ENCODE measurements at regions not wholly inside any gene's neighbourhood (a gene's known extent, or its start where the extent isn't known, plus 50 kb on each side); places are given as distances from the start of the nearest gene placed in this dataset.

DNA sequence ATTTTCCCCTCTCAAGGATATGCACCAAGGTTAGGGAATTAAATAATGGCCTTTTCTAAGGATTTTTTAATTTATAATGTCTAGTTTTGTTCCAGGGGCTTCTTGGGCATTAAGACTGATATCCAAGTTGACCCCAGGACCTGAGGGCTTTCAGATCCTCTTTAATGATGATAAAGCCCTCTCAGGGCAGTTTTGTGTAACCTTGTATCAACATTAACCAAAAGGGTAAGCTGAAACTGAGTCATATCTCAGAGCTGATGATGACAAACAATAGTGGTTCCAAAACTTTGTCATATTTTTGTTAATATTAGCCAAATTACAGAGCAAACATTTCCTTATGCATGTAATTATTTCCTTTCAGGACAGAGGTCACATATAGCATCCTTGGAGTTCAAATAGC lies 309.4 kb upstream of the MAN1A1 start (continued):
- TF ChIP-seq FOSL1 (IDR thresholded peaks at IDR 0.05; ENCODE audit: insufficient read depth, low read depth, low read length) (no peak), RAD21 (IDR thresholded peaks at IDR 0.05 in 1 of 2, conservative IDR thresholded peaks at IDR 0.05 in 1 of 2; ENCODE audit: low read depth in 2 of 2, low read length in 2 of 2) (no peak), ASH2L (IDR thresholded peaks at IDR 0.05; ENCODE audit: low read length) (no peak), BRCA1 (IDR thresholded peaks at IDR 0.05; ENCODE audit: low read depth, low read length) (no peak), RFX5 (IDR thresholded peaks at IDR 0.05; ENCODE audit: borderline replicate concordance, low read depth, low read length) (no peak), TAF7 (optimal IDR thresholded peaks at IDR 0.05; ENCODE audit: borderline replicate concordance, low read depth, low read length) (no peak)
- TF ChIP-seq, protein P1, sequence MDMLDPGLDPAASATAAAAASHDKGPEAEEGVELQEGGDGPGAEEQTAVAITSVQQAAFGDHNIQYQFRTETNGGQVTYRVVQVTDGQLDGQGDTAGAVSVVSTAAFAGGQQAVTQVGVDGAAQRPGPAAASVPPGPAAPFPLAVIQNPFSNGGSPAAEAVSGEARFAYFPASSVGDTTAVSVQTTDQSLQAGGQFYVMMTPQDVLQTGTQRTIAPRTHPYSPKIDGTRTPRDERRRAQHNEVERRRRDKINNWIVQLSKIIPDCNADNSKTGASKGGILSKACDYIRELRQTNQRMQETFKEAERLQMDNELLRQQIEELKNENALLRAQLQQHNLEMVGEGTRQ (IDR thresholded peaks at IDR 0.05; ENCODE audit: low read length), result no peak
- TF ChIP-seq, protein P2, sequence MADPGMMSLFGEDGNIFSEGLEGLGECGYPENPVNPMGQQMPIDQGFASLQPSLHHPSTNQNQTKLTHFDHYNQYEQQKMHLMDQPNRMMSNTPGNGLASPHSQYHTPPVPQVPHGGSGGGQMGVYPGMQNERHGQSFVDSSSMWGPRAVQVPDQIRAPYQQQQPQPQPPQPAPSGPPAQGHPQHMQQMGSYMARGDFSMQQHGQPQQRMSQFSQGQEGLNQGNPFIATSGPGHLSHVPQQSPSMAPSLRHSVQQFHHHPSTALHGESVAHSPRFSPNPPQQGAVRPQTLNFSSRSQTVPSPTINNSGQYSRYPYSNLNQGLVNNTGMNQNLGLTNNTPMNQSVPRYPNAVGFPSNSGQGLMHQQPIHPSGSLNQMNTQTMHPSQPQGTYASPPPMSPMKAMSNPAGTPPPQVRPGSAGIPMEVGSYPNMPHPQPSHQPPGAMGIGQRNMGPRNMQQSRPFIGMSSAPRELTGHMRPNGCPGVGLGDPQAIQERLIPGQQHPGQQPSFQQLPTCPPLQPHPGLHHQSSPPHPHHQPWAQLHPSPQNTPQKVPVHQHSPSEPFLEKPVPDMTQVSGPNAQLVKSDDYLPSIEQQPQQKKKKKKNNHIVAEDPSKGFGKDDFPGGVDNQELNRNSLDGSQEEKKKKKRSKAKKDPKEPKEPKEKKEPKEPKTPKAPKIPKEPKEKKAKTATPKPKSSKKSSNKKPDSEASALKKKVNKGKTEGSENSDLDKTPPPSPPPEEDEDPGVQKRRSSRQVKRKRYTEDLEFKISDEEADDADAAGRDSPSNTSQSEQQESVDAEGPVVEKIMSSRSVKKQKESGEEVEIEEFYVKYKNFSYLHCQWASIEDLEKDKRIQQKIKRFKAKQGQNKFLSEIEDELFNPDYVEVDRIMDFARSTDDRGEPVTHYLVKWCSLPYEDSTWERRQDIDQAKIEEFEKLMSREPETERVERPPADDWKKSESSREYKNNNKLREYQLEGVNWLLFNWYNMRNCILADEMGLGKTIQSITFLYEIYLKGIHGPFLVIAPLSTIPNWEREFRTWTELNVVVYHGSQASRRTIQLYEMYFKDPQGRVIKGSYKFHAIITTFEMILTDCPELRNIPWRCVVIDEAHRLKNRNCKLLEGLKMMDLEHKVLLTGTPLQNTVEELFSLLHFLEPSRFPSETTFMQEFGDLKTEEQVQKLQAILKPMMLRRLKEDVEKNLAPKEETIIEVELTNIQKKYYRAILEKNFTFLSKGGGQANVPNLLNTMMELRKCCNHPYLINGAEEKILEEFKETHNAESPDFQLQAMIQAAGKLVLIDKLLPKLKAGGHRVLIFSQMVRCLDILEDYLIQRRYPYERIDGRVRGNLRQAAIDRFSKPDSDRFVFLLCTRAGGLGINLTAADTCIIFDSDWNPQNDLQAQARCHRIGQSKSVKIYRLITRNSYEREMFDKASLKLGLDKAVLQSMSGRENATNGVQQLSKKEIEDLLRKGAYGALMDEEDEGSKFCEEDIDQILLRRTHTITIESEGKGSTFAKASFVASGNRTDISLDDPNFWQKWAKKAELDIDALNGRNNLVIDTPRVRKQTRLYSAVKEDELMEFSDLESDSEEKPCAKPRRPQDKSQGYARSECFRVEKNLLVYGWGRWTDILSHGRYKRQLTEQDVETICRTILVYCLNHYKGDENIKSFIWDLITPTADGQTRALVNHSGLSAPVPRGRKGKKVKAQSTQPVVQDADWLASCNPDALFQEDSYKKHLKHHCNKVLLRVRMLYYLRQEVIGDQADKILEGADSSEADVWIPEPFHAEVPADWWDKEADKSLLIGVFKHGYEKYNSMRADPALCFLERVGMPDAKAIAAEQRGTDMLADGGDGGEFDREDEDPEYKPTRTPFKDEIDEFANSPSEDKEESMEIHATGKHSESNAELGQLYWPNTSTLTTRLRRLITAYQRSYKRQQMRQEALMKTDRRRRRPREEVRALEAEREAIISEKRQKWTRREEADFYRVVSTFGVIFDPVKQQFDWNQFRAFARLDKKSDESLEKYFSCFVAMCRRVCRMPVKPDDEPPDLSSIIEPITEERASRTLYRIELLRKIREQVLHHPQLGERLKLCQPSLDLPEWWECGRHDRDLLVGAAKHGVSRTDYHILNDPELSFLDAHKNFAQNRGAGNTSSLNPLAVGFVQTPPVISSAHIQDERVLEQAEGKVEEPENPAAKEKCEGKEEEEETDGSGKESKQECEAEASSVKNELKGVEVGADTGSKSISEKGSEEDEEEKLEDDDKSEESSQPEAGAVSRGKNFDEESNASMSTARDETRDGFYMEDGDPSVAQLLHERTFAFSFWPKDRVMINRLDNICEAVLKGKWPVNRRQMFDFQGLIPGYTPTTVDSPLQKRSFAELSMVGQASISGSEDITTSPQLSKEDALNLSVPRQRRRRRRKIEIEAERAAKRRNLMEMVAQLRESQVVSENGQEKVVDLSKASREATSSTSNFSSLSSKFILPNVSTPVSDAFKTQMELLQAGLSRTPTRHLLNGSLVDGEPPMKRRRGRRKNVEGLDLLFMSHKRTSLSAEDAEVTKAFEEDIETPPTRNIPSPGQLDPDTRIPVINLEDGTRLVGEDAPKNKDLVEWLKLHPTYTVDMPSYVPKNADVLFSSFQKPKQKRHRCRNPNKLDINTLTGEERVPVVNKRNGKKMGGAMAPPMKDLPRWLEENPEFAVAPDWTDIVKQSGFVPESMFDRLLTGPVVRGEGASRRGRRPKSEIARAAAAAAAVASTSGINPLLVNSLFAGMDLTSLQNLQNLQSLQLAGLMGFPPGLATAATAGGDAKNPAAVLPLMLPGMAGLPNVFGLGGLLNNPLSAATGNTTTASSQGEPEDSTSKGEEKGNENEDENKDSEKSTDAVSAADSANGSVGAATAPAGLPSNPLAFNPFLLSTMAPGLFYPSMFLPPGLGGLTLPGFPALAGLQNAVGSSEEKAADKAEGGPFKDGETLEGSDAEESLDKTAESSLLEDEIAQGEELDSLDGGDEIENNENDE (IDR thresholded peaks at IDR 0.05; ENCODE audit: insufficient replicate concordance, low read length), result no peak
